ENCODE measurements at regions not wholly inside any gene's neighbourhood (a gene's known extent, or its start where the extent isn't known, plus 50 kb on each side); places are given as distances from the start of the nearest gene placed in this dataset.

DNA sequence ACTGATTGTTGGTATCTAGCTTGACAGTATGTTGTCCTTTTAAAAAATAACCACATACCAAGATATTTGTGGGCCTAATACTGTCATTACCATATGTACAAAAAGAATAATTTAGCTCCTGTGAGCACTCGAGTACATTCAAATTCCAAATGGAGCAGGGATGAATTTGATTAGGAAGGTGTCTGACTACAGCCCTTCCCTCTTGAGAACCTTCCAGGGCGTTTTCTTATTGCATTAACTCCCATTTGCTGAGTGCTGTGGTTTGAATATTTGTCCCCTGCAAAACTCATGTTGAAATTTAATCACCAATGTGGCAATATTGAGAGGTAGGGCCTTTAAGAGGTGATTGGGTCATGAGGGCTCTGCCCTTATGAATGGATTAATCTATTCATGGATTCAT is 76.9 kb upstream of the RALY start:
- TF ChIP-seq, protein P1, sequence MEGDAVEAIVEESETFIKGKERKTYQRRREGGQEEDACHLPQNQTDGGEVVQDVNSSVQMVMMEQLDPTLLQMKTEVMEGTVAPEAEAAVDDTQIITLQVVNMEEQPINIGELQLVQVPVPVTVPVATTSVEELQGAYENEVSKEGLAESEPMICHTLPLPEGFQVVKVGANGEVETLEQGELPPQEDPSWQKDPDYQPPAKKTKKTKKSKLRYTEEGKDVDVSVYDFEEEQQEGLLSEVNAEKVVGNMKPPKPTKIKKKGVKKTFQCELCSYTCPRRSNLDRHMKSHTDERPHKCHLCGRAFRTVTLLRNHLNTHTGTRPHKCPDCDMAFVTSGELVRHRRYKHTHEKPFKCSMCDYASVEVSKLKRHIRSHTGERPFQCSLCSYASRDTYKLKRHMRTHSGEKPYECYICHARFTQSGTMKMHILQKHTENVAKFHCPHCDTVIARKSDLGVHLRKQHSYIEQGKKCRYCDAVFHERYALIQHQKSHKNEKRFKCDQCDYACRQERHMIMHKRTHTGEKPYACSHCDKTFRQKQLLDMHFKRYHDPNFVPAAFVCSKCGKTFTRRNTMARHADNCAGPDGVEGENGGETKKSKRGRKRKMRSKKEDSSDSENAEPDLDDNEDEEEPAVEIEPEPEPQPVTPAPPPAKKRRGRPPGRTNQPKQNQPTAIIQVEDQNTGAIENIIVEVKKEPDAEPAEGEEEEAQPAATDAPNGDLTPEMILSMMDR (IDR thresholded peaks at IDR 0.05), result no peak
- TF ChIP-seq EZH2 (IDR thresholded peaks at IDR 0.05; ENCODE audit: borderline replicate concordance, insufficient read depth, low read depth, low read length, poor library complexity, severe bottlenecking), result no peak

All from B cell (primary cell).